SK-N-MC (cell line): ENCODE measurements at regions not wholly inside any gene's neighbourhood (a gene's known extent, or its start where the extent isn't known, plus 50 kb on each side); places are given as distances from the start of the nearest gene placed in this dataset.

Experiments
- DNase-seq: peaks from one replicate; pipeline ENCODE4 v3.0.0-alpha.2; 2011; ENCODE audit warnings: low read depth, low spot score
- H3K27ac ChIP-seq: fragments of 200-600 bp; sonication (generic); 2 replicates; pipeline ENCODE4 v1.5.1; 2016; ENCODE audit warnings: mixed run types
- H3K36me3 ChIP-seq: fragments of 200-600 bp; sonication (generic); 2 replicates; pipeline ENCODE4 v1.6.1; 2017; ENCODE audit warnings: antibody characterized with exemption, low read length, mixed read lengths; ENCODE audit not compliant: insufficient read depth
- H3K4me3 ChIP-seq: fragments of 200-600 bp; sonication (generic); 2 replicates; pipeline ENCODE4 v1.5.1; 2016
- H3K9ac ChIP-seq: fragments of 200-600 bp; sonication (generic); 2 replicates; pipeline ENCODE4 v1.8.0; 2017; ENCODE audit warnings: mixed run types, mixed read lengths; ENCODE audit not compliant: insufficient read length
- H3K9me3 ChIP-seq: fragments of 200-600 bp; sonication (generic); 2 replicates; pipeline ENCODE4 v1.6.1; 2017; ENCODE audit warnings: low read depth, mild to moderate bottlenecking, antibody characterized with exemption, low read length, moderate library complexity, mixed read lengths
- EZH2 ChIP-seq: fragments of 200-600 bp; sonication (generic); IDR thresholded peaks from one replicate; pipeline ENCODE4 v1.6.1; 2017; ENCODE audit warnings: antibody characterized with exemption
- FOXP2 ChIP-seq: optimal IDR thresholded peaks from 2 replicates; pipeline ENCODE3; 2011; ENCODE audit warnings: mild to moderate bottlenecking, moderate library complexity; ENCODE audit not compliant: insufficient read depth; ENCODE audit errors: extremely low read length, control extremely low read depth
- POLR2AphosphoS5 ChIP-seq: IDR thresholded peaks from 2 replicates; pipeline ENCODE4 v1.6.1; 2012; ENCODE audit warnings: mild to moderate bottlenecking, low read depth, low read length, borderline replicate concordance

DNA sequence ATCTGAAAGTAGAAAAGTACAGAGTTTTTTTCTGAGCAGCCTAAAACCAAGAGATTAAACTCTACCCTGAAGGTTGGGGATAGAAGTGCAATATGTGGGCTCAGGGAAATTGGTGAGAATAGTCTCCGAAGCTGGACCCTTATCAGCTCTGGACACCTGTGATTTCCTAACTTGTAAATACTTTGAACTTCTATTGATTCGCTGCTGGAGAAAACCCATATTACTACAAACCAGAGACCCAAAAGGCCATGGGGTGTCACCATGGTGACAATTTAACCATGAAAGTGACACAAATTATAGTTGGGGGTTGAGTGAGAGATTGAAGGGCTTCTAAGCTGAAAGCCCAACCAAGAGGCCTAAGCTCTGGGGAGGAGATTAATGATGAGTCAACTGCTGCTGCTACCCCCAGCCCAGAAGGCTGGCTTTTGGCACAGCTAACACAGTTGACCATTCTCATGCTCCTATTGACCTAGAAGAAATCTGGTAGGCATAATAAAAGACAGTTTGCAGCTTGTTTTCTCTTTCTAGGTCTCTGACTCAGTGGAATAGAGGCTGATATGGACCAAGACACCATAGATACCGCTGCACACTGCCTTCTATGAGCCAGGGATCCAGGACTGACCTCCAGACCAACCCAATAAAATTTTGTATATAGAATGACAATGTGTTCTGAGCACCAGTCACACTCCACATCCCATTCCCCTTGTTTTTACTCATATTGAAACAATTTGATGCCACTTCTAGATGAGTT is 131.9 kb upstream of the FNDC3A start:
- Histone ChIP-seq H3K27ac (no peak overlapping the region), H3K9ac (no peak overlapping the region), H3K9me3 (no peaks in the 10 kb centered on the region), H3K4me3 (no peak overlapping the region), H3K36me3 (no peaks in the 10 kb centered on the region)
- no peak for DNase-seq
- TF ChIP-seq EZH2 = no peak
- no peak for TF ChIP-seq POLR2AphosphoS5
- TF ChIP-seq FOXP2 = no peak

- H3K36me3 ChIP-seq = no peaks in the 10 kb centered on the region
- TF ChIP-seq EZH2 (no peak), FOXP2 (no peak), POLR2AphosphoS5 (no peak)
- no peak for DNase-seq
- no peak overlapping the region for H3K27ac ChIP-seq
- H3K9ac ChIP-seq = no peak overlapping the region
- H3K9me3 ChIP-seq = no peaks in the 10 kb centered on the region
- no peak overlapping the region for H3K4me3 ChIP-seq
These were observed 131.0 kb upstream of the FNDC3A start for GRCh38 chr13:48844676-48845075.

- no peak overlapping the region for H3K27ac ChIP-seq
- no peak overlapping the region for H3K9ac ChIP-seq
- H3K9me3 ChIP-seq = no peaks in the 10 kb centered on the region
- no peaks in the 10 kb centered on the region for H3K36me3 ChIP-seq
- no peak for TF ChIP-seq EZH2
- DNase-seq = no peak
- H3K4me3 ChIP-seq = no peak overlapping the region
These were observed 126.2 kb upstream of the FNDC3A start for GRCh38 chr13:48849515-48849914.

GRCh38 chr13:48851707-48852106 is 124.0 kb upstream of the FNDC3A start:
- H3K36me3 ChIP-seq = no peaks in the 10 kb centered on the region
- no peak overlapping the region for H3K4me3 ChIP-seq
- H3K9me3 ChIP-seq = no peaks in the 10 kb centered on the region
- DNase-seq = no peak
- H3K27ac ChIP-seq = no peak overlapping the region
- no peak overlapping the region for H3K9ac ChIP-seq
- no peak for TF ChIP-seq EZH2
- no peak for TF ChIP-seq POLR2AphosphoS5
- TF ChIP-seq FOXP2 = no peak

GRCh38 chr13:48852911-48853727 is 122.6 kb upstream of the FNDC3A start:
- no peak for DNase-seq
- H3K4me3 ChIP-seq = no peak overlapping the region
- TF ChIP-seq POLR2AphosphoS5 (no peak), FOXP2 (no peak)
- no peak overlapping the region for H3K9ac ChIP-seq
- H3K9me3 ChIP-seq = no peaks in the 10 kb centered on the region
- no peaks in the 10 kb centered on the region for H3K36me3 ChIP-seq
- H3K27ac ChIP-seq = no peak overlapping the region

- TF ChIP-seq POLR2AphosphoS5 (no peak), FOXP2 (no peak), EZH2 (no peak)
- Histone ChIP-seq H3K4me3 (no peak overlapping the region), H3K36me3 (no peaks in the 10 kb centered on the region), H3K27ac (no peak overlapping the region), H3K9me3 (no peaks in the 10 kb centered on the region), H3K9ac (no peak overlapping the region)
- no peak for DNase-seq
These were observed 122.0 kb upstream of the FNDC3A start for GRCh38 chr13:48853728-48854102.

DNA sequence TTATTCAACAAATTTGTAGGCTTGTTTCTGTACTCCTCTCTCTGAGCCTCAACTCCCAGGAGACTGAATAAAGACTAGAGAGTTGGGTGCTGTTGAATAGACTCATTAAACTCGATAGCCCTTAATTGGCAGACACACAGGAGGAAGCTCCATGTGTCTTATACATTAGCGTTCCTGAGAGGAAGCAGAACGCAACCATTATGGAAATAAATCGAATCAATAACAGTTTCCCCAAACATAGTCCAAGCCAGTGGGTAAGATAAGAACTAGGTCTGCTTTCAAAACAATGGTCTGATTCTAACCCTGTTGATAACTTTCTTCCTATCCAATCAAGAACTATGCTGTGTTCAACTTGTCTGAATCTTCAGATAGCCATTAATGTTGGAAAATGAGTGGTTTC is 118.1 kb upstream of the FNDC3A start:
- H3K9ac ChIP-seq = no peak overlapping the region
- DNase-seq = no peak
- H3K9me3 ChIP-seq = no peaks in the 10 kb centered on the region
- no peak overlapping the region for H3K4me3 ChIP-seq
- H3K36me3 ChIP-seq = no peaks in the 10 kb centered on the region
- no peak for TF ChIP-seq POLR2AphosphoS5
- no peak for TF ChIP-seq EZH2
- no peak for TF ChIP-seq FOXP2
- H3K27ac ChIP-seq = no peak overlapping the region

- Histone ChIP-seq H3K27ac (no peak overlapping the region), H3K9me3 (no peaks in the 10 kb centered on the region), H3K9ac (no peak overlapping the region), H3K4me3 (no peak overlapping the region), H3K36me3 (no peaks in the 10 kb centered on the region)
- TF ChIP-seq FOXP2 (no peak), POLR2AphosphoS5 (no peak), EZH2 (no peak)
- no peak for DNase-seq
These were observed 117.4 kb upstream of the FNDC3A start for GRCh38 chr13:48858122-48858902.
